ENCODE measurements at regions not wholly inside any gene's neighbourhood (a gene's known extent, or its start where the extent isn't known, plus 50 kb on each side); places are given as distances from the start of the nearest gene placed in this dataset.

DNA sequence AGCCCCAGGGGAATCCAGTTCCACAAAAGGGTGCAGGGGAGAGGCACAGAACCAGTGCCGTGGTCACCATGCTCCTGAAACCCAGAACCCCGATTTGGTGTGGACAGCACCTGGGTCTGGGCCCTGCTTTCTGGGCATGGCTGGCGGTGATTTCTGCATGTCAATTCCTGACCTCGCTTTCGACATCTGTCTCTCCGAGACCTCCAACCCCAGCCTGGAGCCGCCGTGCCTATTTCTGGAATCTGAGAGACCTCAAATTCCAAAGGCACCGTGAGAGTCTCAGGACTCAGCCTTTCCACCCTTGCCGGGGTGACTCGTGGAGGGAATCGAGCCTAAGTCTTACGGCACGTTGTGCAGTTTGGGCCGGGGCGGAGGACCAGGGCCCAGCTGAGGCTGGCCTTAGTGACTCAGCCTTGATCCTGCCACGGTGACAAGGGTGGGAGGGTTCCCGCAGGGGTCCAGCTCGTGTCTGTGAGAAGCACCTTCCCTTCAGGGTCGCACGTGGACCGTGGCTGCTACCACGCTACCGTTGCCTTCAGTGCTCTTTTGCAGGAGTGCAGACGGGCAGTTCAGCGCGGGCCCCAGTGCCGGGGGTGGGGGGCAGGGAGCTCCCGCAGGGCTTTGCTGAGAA, 133.7 kb downstream of the PXDC1 start:
- TF ChIP-seq, protein P1, sequence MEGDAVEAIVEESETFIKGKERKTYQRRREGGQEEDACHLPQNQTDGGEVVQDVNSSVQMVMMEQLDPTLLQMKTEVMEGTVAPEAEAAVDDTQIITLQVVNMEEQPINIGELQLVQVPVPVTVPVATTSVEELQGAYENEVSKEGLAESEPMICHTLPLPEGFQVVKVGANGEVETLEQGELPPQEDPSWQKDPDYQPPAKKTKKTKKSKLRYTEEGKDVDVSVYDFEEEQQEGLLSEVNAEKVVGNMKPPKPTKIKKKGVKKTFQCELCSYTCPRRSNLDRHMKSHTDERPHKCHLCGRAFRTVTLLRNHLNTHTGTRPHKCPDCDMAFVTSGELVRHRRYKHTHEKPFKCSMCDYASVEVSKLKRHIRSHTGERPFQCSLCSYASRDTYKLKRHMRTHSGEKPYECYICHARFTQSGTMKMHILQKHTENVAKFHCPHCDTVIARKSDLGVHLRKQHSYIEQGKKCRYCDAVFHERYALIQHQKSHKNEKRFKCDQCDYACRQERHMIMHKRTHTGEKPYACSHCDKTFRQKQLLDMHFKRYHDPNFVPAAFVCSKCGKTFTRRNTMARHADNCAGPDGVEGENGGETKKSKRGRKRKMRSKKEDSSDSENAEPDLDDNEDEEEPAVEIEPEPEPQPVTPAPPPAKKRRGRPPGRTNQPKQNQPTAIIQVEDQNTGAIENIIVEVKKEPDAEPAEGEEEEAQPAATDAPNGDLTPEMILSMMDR (IDR thresholded peaks at IDR 0.05): no peak
- TF ChIP-seq POLR2AphosphoS5 (IDR thresholded peaks at IDR 0.05; ENCODE audit: insufficient read depth in 1 of 2, low read depth in 1 of 2) (no peak), POLR2A (IDR thresholded peaks at IDR 0.05) (no peak)
